Fibroblast of peridontal ligament (primary cell): ENCODE measurements at regions not wholly inside any gene's neighbourhood (a gene's known extent, or its start where the extent isn't known, plus 50 kb on each side); places are given as distances from the start of the nearest gene placed in this dataset.
"Not testable (repeated sequence)": the region's sequence is repeated elsewhere in the genome, so short reads cannot be mapped to it uniquely, and the experiment has no call there.

ENCODE experiments used
- DNase-seq: peaks from one replicate; pipeline ENCODE4 v3.0.0-alpha.2; 2010; ENCODE audit errors: extremely low read depth

DNA sequence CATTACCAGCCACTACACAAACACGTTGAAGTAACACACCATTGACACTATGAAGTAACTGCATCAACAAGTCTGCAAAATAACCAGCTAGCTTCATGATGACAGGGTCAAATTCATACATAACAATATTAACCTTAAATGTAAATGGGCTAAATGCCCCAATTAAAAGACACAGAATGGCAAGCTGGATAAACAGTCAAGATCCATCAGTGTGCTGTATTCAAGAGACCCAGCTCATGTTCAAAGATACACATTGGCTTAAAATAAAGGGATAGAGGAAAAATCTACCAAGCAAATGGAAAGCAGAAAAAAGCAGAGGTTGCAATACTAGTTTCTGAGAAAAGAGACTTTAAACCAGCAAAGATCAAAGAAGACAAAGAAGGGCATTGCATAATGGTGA lies 543.0 kb downstream of the ANKRD50 start:
- DNase-seq: not testable (repeated sequence)

DNA sequence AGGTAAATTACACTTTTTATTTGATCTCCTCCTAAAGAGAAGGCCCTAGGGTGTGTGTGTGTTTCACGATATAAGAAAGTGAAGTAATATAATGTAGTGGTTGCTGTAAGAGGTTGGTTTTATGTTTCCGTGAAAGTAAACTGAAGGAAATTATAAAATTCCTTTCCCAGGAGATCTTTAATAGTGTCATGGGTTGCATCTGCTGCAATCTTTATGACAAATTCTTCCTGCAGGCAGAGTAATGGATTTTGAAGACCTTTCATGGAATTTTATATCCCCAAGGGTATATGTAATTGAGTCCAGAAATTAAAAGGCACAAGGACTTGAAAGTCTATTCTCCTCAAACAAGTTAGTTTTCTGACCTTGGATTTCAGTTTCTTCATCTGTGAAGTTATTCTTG lies 538.6 kb downstream of the ANKRD50 start:
- DNase-seq: peak; percentile 63

DNA sequence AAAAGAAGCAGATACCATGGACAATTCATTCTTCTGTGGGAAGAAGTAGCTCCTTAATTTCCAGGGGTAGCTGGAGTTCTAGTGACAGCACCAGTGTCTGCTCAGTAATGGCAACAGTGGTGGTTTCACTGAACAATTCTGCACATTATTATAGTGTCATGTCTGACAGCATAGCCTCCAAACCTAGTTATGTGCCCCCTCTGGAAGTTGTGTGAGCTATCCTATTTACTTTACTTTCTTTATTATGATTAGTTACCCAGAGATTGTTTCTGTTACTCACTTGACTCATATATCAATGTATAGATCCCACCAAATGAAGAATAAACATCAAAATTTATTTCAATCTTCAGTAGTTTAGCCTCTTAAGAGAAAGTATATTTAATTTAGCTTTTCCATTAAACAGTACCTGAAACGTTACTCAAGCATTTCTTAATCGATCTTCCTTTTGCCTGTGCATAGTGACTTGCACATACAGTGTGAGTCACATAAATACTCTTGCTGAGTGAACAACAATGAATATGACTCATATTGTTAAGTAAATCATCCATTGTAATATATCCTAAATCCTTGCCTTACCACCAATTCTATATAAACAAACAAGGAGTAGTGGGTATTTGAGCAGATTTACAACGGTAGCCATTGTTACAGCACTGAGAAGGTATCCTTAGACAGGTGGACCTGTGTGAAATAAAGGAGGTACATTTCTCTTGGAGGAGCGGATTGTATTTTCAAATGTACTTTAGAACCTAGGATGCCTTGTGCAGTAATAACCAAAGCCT lies 534.7 kb downstream of the ANKRD50 start:
- DNase-seq: peak; percentile 85

DNA sequence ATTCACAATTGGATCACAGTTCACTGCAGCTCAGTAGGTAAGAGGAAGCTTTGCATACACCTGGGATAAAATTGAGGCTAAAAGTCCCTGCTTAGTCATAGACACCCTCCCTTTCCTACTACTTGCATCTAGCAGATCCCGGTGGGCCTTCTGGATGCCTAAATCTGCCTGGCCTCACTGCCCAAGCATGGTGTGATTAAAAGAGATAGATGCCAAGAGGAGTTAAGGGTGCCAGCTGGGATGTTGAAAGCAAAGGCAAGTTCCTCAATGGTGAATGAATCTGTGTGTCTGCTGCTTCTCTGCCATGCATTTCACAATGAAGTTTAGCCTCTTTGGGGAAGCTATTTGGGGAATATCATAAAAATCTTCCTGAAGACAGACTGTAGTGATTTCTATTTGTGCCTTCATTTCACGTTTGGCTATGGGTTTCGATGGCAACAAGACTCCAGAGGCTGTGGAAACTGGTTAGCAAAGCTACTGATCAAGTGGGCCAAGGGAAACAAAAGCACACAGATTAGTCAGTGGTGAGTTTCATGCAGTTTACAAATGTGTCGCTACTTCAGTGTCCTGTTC lies 534.0 kb downstream of the ANKRD50 start:
- peak; percentile 85 for DNase-seq

DNA sequence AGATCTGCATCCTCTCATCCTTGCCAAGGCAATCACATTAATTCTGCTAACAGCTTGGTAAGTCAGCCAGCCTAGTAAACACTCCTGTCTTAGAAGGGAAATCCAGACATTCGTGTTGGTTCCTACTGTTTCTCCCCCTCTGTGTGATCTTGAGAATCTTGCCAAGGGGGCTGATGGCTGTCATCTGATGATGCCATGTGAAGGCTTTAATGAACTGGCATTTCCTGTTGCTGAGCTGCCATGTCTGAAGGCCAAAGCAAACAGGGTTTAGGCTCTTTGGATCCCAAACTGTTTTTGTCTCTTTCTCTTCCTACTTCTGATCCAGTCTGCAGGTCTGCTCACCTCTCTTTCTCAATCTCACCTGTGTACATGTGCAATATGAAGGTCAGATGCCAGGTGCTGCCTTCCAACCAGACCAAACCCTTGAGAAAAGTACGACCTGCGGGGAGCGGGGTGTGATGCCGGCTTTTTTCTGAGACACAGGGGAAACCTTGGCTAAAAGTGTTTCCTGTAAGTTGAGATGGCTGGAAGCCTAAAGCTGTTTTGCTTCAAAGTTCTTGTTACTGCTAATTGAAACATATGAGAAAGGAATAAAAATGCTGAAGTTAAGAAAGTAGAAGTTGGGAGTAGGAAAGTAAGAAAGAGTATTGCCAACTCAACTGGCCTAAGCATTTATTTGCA lies 532.9 kb downstream of the ANKRD50 start:
- no peak for DNase-seq

DNA sequence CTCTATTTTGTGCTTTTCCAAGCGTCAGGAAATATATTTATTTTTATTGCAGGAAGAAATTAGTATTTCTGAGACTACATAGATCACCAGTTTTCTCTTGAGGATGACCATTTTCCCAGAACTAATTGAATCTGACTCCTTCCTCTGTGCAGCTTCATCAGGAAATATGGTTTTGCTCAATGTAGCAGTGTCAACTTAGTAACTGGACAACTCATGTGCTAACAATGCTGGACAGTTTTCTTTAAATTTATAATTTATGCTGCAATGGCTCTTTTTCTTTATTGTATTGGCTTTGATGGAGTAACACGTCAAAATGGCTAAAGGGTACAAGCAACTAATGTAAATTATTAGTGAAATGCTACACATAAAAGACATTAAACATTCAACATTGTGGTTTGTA lies 531.5 kb downstream of the ANKRD50 start:
- peak; percentile 39 for DNase-seq

DNA sequence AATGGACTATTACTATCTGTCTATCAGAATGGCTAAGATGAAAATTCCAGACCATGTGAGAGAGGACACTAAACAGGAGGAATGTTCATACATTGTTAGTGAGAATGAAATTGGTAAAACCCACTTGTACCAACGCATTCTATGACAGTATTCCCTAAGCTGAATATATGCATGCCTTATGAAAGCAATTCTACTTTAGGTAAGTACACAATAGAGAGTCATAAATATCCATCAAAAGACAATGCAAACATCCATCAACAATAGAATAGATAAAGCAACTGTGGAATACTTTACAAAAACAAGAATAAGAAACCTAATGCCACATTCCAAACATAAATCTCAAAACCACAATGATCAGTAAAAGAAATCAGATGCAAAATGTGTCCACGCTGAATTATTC lies 529.3 kb downstream of the ANKRD50 start:
- DNase-seq: no peak

DNA sequence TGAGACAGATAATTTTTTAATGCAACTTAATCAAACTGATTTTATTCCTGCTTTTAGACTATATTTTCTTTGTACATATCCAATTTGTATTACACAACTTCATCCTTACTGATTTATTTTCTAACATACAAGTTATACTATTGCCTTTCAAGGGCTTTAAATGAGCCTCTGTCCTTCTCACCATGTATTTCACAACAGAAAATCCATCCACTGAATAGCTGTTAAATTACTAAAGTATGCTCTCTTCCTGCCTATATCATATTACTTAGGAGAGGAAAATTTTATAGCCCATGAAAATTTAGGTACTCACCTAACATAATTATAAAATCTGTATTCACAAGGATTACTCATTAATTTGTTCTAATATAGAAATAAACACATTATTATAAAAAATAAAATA lies 528.6 kb downstream of the ANKRD50 start:
- DNase-seq: peak; percentile 52

DNA sequence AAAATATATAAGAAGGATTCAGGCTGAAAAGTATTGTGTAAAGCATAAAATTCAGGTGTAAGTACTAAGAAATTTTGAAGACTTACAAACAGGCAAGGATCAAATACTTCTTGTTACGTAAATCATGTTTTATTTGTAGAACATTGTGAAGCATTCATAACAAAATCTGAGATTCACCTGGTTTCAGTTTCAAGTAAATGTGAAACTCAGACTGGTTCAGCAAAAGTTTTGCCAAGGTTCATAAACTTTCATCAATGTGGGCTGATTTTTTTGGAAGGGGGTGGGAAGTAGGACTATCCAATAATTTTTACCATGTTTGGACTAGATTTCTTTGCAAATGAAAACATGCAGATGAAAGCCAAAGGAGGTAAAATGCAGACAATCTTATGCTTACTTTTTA lies 527.7 kb downstream of the ANKRD50 start:
- no peak for DNase-seq

DNA sequence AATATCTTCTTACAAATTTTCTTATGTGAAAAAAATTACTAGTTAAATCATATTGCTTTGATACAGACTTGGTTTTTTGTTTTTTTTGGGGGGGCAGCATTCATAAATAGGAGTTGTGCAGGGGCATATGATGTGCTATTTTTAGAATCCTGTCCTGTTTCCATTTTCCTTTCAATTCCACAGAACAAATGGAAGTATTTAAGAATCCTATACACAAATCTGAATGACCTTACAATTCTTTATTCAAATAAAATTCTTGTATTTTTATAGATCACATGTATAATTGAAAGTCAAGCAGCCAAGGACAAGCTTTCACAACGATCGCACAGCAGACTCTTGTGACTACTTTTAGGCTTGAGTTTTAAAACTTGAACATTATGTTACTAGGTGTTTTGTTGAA lies 523.9 kb downstream of the ANKRD50 start:
- DNase-seq: no peak

DNA sequence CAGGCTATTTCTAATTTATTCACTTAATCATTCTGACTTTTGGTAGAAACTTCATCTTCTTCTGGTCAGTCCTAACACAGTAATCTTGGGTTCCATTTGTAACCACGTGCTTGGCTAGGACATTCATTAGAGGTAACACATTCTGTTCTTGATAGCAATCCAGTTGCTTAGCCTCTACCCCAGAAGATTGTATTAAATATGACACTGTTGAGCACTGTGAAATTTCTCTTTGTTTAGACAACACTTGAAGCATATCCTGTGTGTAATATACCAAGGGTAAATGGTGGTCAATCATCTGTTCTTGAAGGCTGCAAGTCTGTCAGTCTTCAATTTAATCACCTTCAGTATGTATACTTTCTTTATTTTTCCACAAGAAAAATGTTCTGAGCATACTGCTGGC lies 523.0 kb downstream of the ANKRD50 start:
- no peak for DNase-seq

DNA sequence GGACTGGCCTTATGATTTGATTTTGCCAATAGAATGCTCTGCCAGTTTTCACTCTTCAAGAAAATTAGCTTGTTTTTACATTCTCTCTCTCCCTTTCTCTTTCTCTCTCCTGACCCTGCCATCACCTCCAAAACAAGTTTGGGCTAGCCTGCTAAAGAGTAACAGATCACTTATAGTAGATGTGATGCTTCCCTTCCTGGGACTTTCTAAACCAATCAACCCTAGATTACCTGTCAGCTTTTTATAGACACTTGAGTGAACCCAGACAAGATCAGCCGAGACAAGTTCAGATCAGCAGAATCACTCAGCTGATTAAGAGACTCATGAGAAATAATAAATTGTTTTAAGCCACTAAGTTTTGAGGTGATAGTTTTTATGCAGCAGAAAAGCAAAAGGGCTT lies 521.2 kb downstream of the ANKRD50 start:
- no peak for DNase-seq

DNA sequence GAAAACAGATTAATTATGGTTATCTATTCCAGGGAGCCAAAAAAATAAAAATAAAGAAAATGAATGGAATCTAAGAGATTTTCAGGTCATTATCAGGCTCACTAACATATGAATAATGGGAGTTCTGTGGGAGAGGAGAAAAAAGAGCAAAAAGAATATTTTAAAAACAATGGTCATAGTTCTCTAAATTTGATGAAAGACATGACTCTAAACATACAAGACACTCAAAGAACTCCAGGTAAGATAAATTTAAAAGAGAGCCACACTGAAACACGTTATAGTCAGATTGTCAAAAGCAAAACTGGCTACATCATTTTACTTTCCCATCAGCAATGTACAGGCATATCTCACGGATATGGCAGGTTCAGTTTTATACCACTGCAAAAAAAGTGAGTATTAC lies 520.0 kb downstream of the ANKRD50 start:
- no peak for DNase-seq

DNA sequence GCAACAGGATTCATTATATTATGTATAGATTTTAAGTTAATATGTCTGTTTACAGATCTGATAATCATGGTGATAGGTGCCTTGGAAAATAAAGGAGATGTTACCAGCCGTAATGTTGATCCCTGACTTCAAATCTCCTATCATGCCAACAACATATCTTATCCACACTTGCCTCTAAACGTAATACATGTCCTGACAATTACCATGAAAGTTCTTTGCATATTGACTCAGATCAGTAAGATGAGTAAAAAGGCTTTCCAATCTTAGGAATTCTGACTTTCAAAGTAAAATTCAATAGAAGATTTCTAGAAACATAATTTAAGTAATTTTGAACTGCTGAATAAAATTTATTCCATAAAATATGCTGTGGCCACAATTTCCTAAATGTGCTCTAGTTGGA lies 513.3 kb downstream of the ANKRD50 start:
- no peak for DNase-seq

DNA sequence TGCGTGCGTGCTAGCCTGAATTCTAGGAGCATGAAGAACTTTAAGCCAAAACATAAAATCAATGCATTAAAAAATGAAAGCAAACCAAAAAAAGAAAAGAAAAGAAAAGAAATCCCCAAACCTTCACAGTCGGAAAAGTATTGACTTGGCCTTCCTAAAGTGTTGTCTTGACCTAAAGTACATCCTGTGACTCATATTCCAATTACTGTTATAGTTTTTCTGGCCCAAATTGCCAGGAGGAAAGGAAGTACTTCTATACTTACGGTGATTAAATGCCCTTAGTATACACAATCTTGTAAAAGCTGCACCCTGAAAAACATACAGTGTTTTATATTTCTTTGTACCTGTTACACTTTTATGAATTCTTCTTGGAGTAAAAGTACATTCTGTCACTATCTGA lies 512.8 kb downstream of the ANKRD50 start:
- DNase-seq: peak; percentile 64

DNA sequence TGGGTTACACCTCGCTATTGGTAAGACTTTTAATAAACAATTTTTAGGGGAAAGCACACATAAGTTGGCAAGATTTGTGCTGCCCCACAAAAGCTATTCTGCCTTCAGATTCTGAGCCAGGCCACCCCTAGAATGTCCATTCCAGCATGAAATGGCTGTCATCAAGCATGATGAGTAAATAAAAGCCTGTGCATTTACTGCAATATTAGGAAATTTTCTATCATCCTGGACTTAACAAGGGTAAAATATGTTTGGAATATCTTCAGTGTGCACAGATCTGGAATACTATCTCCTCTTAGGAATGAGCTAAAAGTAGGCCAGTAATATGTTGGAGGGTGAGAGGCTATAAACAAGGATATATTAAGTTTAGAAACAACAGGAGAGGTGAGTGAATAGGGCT lies 510.9 kb downstream of the ANKRD50 start:
- DNase-seq: no peak

DNA sequence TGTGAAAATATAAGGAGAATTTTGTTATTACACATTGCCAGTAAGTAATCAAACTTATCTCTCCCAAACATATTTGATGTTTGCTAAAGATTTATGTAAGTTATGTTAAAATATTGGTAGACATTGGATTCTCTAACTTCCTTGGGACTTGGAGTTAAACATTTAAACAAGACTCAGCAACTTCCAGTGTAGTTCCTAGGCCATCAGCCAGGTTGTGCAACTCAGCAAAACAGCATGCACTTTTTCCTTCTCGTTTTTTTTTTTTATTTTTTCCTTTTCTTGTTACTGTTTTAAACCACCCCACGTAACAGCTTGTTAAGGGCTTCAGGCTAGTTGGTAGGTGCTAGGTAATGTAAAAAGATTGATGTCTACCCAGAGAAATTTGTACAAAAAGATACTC lies 510.4 kb downstream of the ANKRD50 start:
- peak; percentile 80 for DNase-seq

DNA sequence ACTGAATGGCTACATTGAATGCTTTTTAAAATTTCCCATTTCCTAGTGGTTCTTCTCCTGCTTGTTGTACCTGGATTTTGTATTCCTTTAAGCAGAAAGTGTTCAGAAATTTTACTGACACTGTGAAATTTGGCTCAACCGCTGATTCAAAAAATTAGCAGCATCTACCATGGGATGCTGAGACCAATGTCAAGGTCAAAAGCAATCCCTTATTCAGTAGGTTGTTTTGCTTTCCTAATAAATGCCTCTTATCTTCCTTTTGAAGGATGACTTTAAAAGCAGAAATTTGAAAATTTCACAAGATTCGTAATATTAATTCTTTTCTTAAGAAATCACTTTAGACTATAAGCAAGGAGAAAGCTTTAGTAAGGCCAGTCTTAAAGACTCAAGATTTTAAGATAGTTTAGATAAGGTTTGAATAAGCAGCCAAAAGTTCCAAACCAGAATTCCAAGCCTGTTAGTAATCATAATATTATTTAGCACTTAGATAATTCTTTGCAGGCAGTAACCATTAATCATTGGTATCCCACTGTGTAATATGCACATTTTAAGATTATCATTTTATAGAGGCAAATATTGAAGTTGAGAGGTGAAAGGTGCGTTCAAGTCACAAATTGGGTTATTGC lies 508.8 kb downstream of the ANKRD50 start:
- peak; percentile 78 for DNase-seq

DNA sequence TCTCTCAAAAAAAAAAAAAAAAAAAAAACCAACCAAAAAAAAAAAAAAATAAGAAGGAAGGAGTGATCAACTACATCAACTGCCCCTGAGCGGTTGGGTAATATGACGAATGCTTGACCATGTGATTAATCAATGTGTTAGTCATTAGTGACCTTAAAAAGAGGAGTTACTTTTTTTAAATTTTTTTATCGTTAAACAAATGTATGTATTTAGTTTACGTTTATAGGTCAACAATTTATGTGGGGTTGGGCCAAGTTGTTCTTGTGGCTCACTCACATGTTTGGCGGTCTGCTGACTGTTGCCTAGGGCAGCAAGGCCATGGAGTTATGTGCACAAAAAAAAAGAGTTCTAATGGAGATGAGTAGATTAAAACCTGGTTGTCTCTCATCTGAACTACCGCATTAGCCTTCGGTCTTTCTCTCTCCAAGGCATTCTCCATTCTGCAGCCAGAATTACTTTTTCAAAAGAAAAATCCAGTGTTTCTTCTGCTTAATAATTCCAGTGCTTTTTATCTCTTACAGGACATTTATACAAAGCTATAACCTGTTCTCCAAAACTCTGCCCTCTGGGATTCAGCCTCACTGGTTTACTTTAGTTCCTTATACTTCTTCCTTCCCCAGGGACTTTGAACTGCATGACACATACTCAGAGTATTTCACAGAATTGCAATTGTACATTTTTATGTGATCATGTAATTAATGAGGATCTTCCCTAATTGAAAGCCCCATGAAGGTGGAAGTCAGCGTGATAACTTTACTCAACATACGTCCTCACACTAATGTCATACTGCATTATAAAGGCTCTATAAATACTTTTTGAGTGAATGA lies 505.5 kb downstream of the ANKRD50 start:
- DNase-seq: peak; percentile 26

DNA sequence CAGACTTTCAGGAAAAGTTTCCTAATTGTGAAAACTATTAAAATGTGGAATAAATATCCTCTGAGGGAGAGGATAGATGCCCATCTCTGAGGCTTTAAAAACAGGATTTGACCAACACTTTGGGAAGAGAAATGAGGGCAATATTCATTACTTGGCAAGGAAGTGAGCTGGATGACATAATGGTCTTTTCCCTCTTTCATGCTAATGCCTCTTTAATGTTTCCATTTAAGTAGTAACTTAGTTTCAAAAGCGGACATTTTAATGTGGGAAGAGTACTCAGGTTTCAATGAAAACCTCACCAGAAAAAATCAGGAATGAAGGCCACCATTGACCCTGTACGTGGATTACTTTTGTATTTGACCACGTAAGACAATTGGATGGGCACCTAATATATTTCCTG lies 503.3 kb downstream of the ANKRD50 start:
- DNase-seq: no peak

DNA sequence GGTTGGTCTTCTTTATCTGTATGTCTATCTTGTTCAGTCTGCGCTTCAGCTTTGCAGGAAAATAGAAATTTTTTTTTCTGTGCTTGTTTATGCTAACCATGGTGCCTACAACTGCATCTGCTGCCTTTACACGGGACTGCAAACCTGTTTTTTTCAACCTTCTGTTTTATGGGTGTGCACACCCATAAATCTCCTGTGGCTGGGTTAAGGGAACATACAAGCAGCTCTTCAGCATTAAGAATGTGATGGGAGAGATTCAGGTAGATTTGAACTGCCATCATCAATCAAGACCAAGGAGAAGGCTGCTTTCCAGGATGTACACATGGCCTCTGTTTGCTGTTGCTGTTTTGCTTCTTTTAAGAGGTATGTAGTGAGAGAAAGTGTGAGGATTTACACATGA lies 502.9 kb downstream of the ANKRD50 start:
- DNase-seq: no peak

DNA sequence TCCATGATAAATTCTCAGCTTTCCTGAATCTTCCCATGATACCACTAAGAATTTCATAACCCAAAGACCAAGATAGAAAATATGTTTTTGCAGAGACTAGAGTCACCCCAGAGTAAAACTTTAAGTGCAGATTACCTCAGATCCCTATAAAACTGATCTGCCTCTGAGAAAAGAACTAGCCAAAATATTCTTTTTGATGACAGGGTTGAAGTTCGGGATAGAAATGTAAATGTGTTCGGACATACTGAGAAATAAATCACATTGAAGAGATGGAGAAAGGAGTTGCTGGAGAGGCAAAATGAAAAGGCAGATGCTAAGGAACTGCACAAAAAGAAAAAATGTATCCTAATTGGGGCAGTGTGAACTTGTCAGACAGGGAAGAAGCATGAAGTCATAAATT lies 501.8 kb downstream of the ANKRD50 start:
- no peak for DNase-seq
